A673 (cell line): ENCODE measurements at regions not wholly inside any gene's neighbourhood (a gene's known extent, or its start where the extent isn't known, plus 50 kb on each side); places are given as distances from the start of the nearest gene placed in this dataset.

ENCODE experiments used
- BruUV-seq: library from RNA; stranded (reverse); fragments of 400-500 nt; replicated peaks from 2 replicates; lab custom pipeline; 2021; lab: Mats Ljungman, UMichigan
- CTCF ChIA-PET: fragments of 300-600 bp; sonication (Branson Sonifier 250); formaldehyde crosslinking; loops from one replicate; lab custom pipeline; 2022; ENCODE audit warnings: antibody characterized with exemption; lab: Charles Lee
- POLR2A ChIA-PET: fragments of 300-600 bp; sonication (Branson Sonifier 250); formaldehyde crosslinking; loops from one replicate; lab custom pipeline; 2022; ENCODE audit warnings: antibody characterized with exemption; ENCODE audit not compliant: low non-redundant PET; lab: Charles Lee
- DNase-seq: peaks from one replicate; pipeline ENCODE4 v3.0.0-alpha.2; 2015; ENCODE audit warnings: low spot score
- H3K27ac ChIP-seq: fragments of 200-600 bp; sonication (generic); 2 replicates; pipeline ENCODE4 v1.5.1; 2016; ENCODE audit warnings: mixed run types, low read depth, mild to moderate bottlenecking, mixed read lengths, antibody characterized with exemption, low read length; ENCODE audit not compliant: poor library complexity, severe bottlenecking
- H3K27me3 ChIP-seq: fragments of 200-600 bp; sonication (generic); replicated peaks from 2 replicates; pipeline ENCODE4 v1.6.1; 2017; ENCODE audit warnings: mixed run types, low read depth, mild to moderate bottlenecking, mixed read lengths, antibody characterized with exemption, low read length; ENCODE audit not compliant: insufficient read depth, poor library complexity
- H3K36me3 ChIP-seq: fragments of 200-600 bp; sonication (generic); 2 replicates; pipeline ENCODE4 v1.6.1; 2016; ENCODE audit warnings: mixed run types, mild to moderate bottlenecking, mixed read lengths, antibody characterized with exemption, low read length; ENCODE audit not compliant: insufficient read depth, poor library complexity, severe bottlenecking
- H3K4me1 ChIP-seq: fragments of 200-600 bp; sonication (generic); 2 replicates; pipeline ENCODE4 v1.6.1; 2017; ENCODE audit warnings: mixed run types, mild to moderate bottlenecking, mixed read lengths, antibody characterized with exemption, low read length; ENCODE audit not compliant: insufficient read depth, poor library complexity, severe bottlenecking
- H3K4me3 ChIP-seq: fragments of 200-600 bp; sonication (generic); 2 replicates; pipeline ENCODE4 v1.5.1; 2016; ENCODE audit warnings: low read depth, mixed run types, mild to moderate bottlenecking, mixed read lengths, low read length; ENCODE audit not compliant: poor library complexity, severe bottlenecking
- H3K9me3 ChIP-seq: fragments of 200-600 bp; sonication (generic); 2 replicates; pipeline ENCODE4 v1.6.1; 2016; ENCODE audit warnings: mixed run types, low read depth, mild to moderate bottlenecking, mixed read lengths, antibody characterized with exemption, low read length; ENCODE audit not compliant: poor library complexity, severe bottlenecking
- EZH2 ChIP-seq: fragments of 200-600 bp; sonication (generic); IDR thresholded peaks from 2 replicates; pipeline ENCODE4 v1.6.1; 2017; ENCODE audit warnings: borderline replicate concordance, low read depth, mild to moderate bottlenecking, mixed read lengths, antibody characterized with exemption, low read length; ENCODE audit not compliant: poor library complexity, severe bottlenecking
- intact Hi-C: fragments of 100-400 bp; cut with micrococcal nuclease; formaldehyde crosslinking; loops from one replicate; pipeline ENCODE4 v1.10.0; 2022; ENCODE audit not compliant: unreplicated experiment
- TF ChIP-seq, protein P1 (sequence below): fragments of 300-800, 200-600 bp; sonication (generic); conservative IDR thresholded peaks from 2 replicates; pipeline ENCODE4 v1.5.1; 2017; ENCODE audit warnings: low read depth, mild to moderate bottlenecking, antibody characterized with exemption, low read length, moderate library complexity, mixed read lengths

DNA sequence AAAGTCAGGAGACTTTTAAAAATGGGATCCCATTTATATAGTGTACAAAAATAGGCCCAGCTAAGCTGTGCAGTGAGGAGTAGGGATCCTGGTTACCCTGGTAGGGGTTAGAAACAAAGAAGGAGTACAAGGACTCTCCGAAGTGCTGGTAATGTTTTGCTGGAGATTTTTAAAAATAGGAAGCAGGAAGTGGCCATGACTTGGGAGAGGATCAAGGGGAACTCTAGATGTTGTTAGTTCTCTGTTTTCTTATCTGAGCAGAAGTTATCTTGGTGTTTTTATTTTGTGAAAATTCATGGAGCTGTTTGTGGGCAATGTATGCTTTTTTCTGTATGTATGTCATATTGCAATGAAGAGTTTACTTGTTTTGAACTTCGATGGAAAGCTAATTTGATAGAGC lies 373.9 kb downstream of the SFMBT2 start:
- ChIA-PET POLR2A (no interaction called here), CTCF (interaction anchor here (0.6 kb wide), 1 partner anchor 1147 kb away, joined by 3 read pairs; no protein-coding TSS in a partner anchor)
- Histone ChIP-seq H3K36me3 (no peaks in the 10 kb centered on the region), H3K9me3 (no peaks in the 10 kb centered on the region), H3K27me3 (peaks cover 29% of the 10 kb centered on the region), H3K4me1 (peaks cover 6% of the 10 kb centered on the region), H3K27ac (no peak overlapping the region), H3K4me3 (no peak overlapping the region)
- DNase-seq, result no peak
- no TSS peak for BruUV-seq
- intact Hi-C loops, result no loop called here
- TF ChIP-seq, protein P1, sequence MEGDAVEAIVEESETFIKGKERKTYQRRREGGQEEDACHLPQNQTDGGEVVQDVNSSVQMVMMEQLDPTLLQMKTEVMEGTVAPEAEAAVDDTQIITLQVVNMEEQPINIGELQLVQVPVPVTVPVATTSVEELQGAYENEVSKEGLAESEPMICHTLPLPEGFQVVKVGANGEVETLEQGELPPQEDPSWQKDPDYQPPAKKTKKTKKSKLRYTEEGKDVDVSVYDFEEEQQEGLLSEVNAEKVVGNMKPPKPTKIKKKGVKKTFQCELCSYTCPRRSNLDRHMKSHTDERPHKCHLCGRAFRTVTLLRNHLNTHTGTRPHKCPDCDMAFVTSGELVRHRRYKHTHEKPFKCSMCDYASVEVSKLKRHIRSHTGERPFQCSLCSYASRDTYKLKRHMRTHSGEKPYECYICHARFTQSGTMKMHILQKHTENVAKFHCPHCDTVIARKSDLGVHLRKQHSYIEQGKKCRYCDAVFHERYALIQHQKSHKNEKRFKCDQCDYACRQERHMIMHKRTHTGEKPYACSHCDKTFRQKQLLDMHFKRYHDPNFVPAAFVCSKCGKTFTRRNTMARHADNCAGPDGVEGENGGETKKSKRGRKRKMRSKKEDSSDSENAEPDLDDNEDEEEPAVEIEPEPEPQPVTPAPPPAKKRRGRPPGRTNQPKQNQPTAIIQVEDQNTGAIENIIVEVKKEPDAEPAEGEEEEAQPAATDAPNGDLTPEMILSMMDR, result no peak

DNA sequence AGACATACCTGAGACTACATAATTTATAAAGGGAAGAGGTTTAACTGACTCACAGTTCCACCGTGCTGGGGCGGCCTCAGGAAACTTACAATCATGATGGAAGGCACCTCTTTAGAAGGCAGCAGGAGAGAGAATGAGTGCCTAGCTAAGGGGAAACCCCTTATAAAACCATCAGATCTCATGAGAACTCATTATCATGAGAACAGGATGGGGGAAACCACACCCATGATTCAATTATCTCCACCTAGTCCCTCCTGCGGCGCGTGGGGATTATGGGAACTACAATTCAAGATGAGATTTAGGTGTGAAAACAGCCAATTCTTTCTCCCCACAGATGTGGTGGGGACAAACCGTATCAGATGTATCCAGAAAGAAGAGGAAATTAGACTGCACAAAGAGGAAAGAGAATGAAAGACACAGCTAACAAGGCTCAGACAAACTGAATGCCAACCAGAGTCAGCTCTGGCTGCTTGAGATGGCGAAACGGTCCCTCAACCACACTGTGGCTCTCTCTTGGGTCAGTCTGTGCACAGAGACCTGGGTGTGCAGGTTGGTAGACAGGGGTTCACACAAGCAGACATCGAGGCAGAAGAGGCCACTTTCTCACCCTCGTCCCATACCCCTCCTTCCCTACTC lies 375.6 kb downstream of the SFMBT2 start:
- no peak overlapping the region for H3K27ac ChIP-seq
- ChIA-PET POLR2A (no interaction called here), CTCF (no interaction called here)
- no peaks in the 10 kb centered on the region for H3K36me3 ChIP-seq
- no peak overlapping the region for H3K4me3 ChIP-seq
- H3K9me3 ChIP-seq, result no peaks in the 10 kb centered on the region
- BruUV-seq, result no TSS peak
- DNase-seq, result no peak
- H3K27me3 ChIP-seq, result peaks cover 12% of the 10 kb centered on the region
- intact Hi-C loops, result no loop called here
- peaks cover 6% of the 10 kb centered on the region for H3K4me1 ChIP-seq
- no peak for TF ChIP-seq EZH2
- TF ChIP-seq, protein P1, result no peak

GRCh38 chr10:7033031-7033430 lies 377.8 kb downstream of the SFMBT2 start:
- ChIA-PET POLR2A (no interaction called here), CTCF (no interaction called here)
- H3K27ac ChIP-seq, result no peak overlapping the region
- no peak overlapping the region for H3K4me3 ChIP-seq
- TF ChIP-seq, protein P1, result no peak
- TF ChIP-seq EZH2, result no peak
- intact Hi-C loops, result no loop called here
- DNase-seq, result no peak
- H3K27me3 ChIP-seq, result no peaks in the 10 kb centered on the region
- no peaks in the 10 kb centered on the region for H3K9me3 ChIP-seq
- no TSS peak for BruUV-seq
- H3K4me1 ChIP-seq, result peaks cover 2% of the 10 kb centered on the region
- H3K36me3 ChIP-seq, result no peaks in the 10 kb centered on the region
